OCI-LY3 (cell line): ENCODE measurements at regions not wholly inside any gene's neighbourhood (a gene's known extent, or its start where the extent isn't known, plus 50 kb on each side); places are given as distances from the start of the nearest gene placed in this dataset.

Source experiments
- EZH2phosphoT487 ChIP-seq: fragments of 200-600 bp; shearing (Covaris generic); IDR thresholded peaks from 2 replicates; pipeline ENCODE4 v1.6.1; 2018; ENCODE audit warnings: antibody characterized with exemption, mixed run types, low read depth
- TF ChIP-seq, protein P1 (sequence below): fragments of 200-600, 300-600 bp; sonication (generic); IDR thresholded peaks from 2 replicates; pipeline ENCODE4 v1.5.1; 2014; ENCODE audit warnings: antibody characterized with exemption, low read length, low read depth

DNA sequence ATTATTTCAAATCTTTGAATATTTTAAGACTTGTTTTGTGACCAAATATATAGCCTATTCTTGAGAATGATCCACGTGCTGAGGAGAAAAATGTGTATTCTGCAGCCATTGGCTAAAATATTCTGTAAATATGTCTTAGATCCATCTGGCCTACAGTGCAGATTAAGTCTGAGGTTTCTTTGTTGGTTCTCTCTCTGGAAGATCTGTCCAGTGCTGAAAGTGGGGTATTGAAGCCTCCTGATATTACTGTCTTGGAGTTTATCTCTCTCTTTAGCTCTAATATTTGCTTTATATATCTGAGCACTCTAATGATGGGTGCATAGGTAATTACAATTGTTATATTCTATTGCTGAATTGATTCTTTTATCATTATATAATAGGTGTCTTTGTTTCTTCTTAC, 617.4 kb upstream of the LRFN5 start:
- TF ChIP-seq, protein P1, sequence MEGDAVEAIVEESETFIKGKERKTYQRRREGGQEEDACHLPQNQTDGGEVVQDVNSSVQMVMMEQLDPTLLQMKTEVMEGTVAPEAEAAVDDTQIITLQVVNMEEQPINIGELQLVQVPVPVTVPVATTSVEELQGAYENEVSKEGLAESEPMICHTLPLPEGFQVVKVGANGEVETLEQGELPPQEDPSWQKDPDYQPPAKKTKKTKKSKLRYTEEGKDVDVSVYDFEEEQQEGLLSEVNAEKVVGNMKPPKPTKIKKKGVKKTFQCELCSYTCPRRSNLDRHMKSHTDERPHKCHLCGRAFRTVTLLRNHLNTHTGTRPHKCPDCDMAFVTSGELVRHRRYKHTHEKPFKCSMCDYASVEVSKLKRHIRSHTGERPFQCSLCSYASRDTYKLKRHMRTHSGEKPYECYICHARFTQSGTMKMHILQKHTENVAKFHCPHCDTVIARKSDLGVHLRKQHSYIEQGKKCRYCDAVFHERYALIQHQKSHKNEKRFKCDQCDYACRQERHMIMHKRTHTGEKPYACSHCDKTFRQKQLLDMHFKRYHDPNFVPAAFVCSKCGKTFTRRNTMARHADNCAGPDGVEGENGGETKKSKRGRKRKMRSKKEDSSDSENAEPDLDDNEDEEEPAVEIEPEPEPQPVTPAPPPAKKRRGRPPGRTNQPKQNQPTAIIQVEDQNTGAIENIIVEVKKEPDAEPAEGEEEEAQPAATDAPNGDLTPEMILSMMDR: no peak
- TF ChIP-seq EZH2phosphoT487: no peak
